IMR-90 (cell line): ENCODE measurements at regions not wholly inside any gene's neighbourhood (a gene's known extent, or its start where the extent isn't known, plus 50 kb on each side); places are given as distances from the start of the nearest gene placed in this dataset.

Source experiments
- ATAC-seq: fragments of 200-7000 bp; cut with Tn5 transposase; 2 replicates; pipeline ENCODE4 v1.9.1; 2020; ENCODE audit warnings: low read depth, mild to moderate bottlenecking, moderate library complexity
- BruUV-seq: library from RNA; stranded (reverse); fragments of 400-500 nt; replicated peaks from 2 replicates; lab custom pipeline; 2021; lab: Mats Ljungman, UMichigan
- CTCF ChIA-PET: fragments of 300-600 bp; formaldehyde crosslinking; extraction: SDS; loops from one replicate; lab custom pipeline; 2021; ENCODE audit warnings: antibody characterized with exemption; lab: Yijun Ruan, JAX
- POLR2A ChIA-PET: fragments of 300-600 bp; sonication (Branson Sonifier 250); formaldehyde crosslinking; loops from one replicate; lab custom pipeline; 2022; ENCODE audit warnings: antibody characterized with exemption; ENCODE audit not compliant: unreplicated experiment; lab: Charles Lee
- DNase-seq: peaks from one replicate; pipeline ENCODE4 v3.0.0; 2013
- H2AFZ ChIP-seq: replicated peaks from 2 replicates; pipeline ENCODE3; 2013; ENCODE audit warnings: low read length, mild to moderate bottlenecking; ENCODE audit not compliant: poor library complexity
- H2AK5ac ChIP-seq: 2 replicates; pipeline ENCODE4 v1.6.1; 2013; ENCODE audit warnings: low read depth, low read length, inconsistent platforms
- H2AK9ac ChIP-seq: replicated peaks from 2 replicates; pipeline ENCODE3; 2013; ENCODE audit warnings: mild to moderate bottlenecking, low read depth, low read length, moderate library complexity; ENCODE audit not compliant: poor library complexity
- H2BK120ac ChIP-seq: 2 replicates; pipeline ENCODE4 v1.6.1; 2013; ENCODE audit warnings: low read depth, low read length, inconsistent platforms
- H2BK15ac ChIP-seq: 3 replicates; pipeline ENCODE4 v1.6.1; 2013; ENCODE audit warnings: low read depth, low read length, inconsistent platforms
- H2BK20ac ChIP-seq: 2 replicates; pipeline ENCODE4 v1.6.1; 2013; ENCODE audit warnings: low read depth, mild to moderate bottlenecking, inconsistent platforms, low read length, moderate library complexity
- H2BK5ac ChIP-seq: 2 replicates; pipeline ENCODE4 v1.6.1; 2013; ENCODE audit warnings: mild to moderate bottlenecking, low read depth, low read length, inconsistent platforms; ENCODE audit not compliant: poor library complexity, severe bottlenecking
- H3K14ac ChIP-seq: replicated peaks from 2 replicates; pipeline ENCODE4 v1.6.1; 2013; ENCODE audit warnings: low read depth, low read length, inconsistent platforms
- H3K18ac ChIP-seq: 2 replicates; pipeline ENCODE4 v1.6.1; 2013; ENCODE audit warnings: low read depth, low read length, control low read depth
- H3K23ac ChIP-seq: 2 replicates; pipeline ENCODE4 v1.6.1; 2013; ENCODE audit warnings: low read depth, low read length, inconsistent platforms
- H3K27ac ChIP-seq: 2 replicates; pipeline ENCODE4 v1.5.1; 2013; ENCODE audit warnings: mild to moderate bottlenecking, control low read depth, low read length; ENCODE audit not compliant: insufficient read depth
- H3K27me3 ChIP-seq: 2 replicates; pipeline ENCODE4 v1.6.1; 2013; ENCODE audit warnings: low read length; ENCODE audit not compliant: control insufficient read depth, insufficient read depth
- H3K36me3 ChIP-seq: 2 replicates; pipeline ENCODE4 v1.6.1; 2013; ENCODE audit warnings: low read length, mixed read lengths; ENCODE audit not compliant: control insufficient read depth, insufficient read depth
- H3K4ac ChIP-seq: 2 replicates; pipeline ENCODE4 v1.6.1; 2013; ENCODE audit warnings: low read depth, low read length, inconsistent platforms
- H3K4me1 ChIP-seq: 2 replicates; pipeline ENCODE4 v1.6.1; 2013; ENCODE audit warnings: low read length, mixed read lengths; ENCODE audit not compliant: control insufficient read depth, insufficient read depth
- H3K4me2 ChIP-seq: 2 replicates; pipeline ENCODE4 v1.6.1; 2013; ENCODE audit warnings: low read depth, mild to moderate bottlenecking, control low read depth, low read length, moderate library complexity
- H3K4me3 ChIP-seq: 2 replicates; pipeline ENCODE4 v1.5.1; 2013; ENCODE audit warnings: low read depth, mild to moderate bottlenecking, control low read depth, low read length, moderate library complexity; ENCODE audit not compliant: insufficient read depth
- H3K56ac ChIP-seq: 2 replicates; pipeline ENCODE4 v1.6.1; 2013; ENCODE audit warnings: low read length, inconsistent platforms; ENCODE audit not compliant: insufficient read depth; ENCODE audit errors: extremely low read depth
- H3K79me1 ChIP-seq, 2 experiments: 2 replicates each; pipeline ENCODE4 v1.6.1; 2013; ENCODE audit warnings: low read length in 2 of 2, inconsistent platforms in 1 of 2, low read depth in 1 of 2
- H3K9ac ChIP-seq: 2 replicates; pipeline ENCODE4 v1.6.1; 2013; ENCODE audit warnings: low read depth, low read length, control low read depth
- H3K9me1 ChIP-seq: 2 replicates; pipeline ENCODE4 v1.6.1; 2013; ENCODE audit warnings: low read length, inconsistent platforms; ENCODE audit not compliant: insufficient read depth
- H3K9me3 ChIP-seq: 2 replicates; pipeline ENCODE4 v1.6.1; 2013; ENCODE audit warnings: low read length; ENCODE audit not compliant: control insufficient read depth, insufficient read depth
- H4K20me1 ChIP-seq: 2 replicates; pipeline ENCODE4 v1.6.1; 2013; ENCODE audit warnings: low read length, inconsistent platforms; ENCODE audit not compliant: insufficient read depth
- H4K5ac ChIP-seq: 2 replicates; pipeline ENCODE4 v1.6.1; 2013; ENCODE audit warnings: mild to moderate bottlenecking, low read depth, low read length, control low read depth
- H4K8ac ChIP-seq, 2 experiments: 2 replicates each; pipeline ENCODE4 v1.6.1; 2013; ENCODE audit warnings: low read depth in 2 of 2, low read length in 2 of 2, control low read depth in 1 of 2, inconsistent platforms in 1 of 2
- H4K91ac ChIP-seq: 2 replicates; pipeline ENCODE4 v1.6.1; 2013; ENCODE audit warnings: low read depth, low read length, inconsistent platforms; ENCODE audit not compliant: insufficient read depth
- NFE2L2 ChIP-seq: fragments of 150-350 bp; IDR thresholded peaks from 2 replicates; pipeline ENCODE4 v1.6.1; 2016; ENCODE audit warnings: low read depth, mild to moderate bottlenecking, low read length
- USF2 ChIP-seq: fragments of 150-350 bp; IDR thresholded peaks from 2 replicates; pipeline ENCODE4 v1.6.1; 2017; ENCODE audit warnings: mild to moderate bottlenecking, antibody characterized with exemption, low read length, low read depth
- WGBS, 2 experiments: methylation state at CpG; one replicate each; pipeline versions ENCODE4 v1.1.5 to v1.1.7; 2013; ENCODE audit warnings: missing lambda C conversion rate in 2 of 2; ENCODE audit not compliant: insufficient read length in 1 of 2; ENCODE audit errors: extremely low coverage in 2 of 2; 5-methylcytosine and 5-hydroxymethylcytosine counted together
- dilution Hi-C: fragments of 300-500 bp; cut with HindIII; formaldehyde crosslinking; loops from one replicate; pipeline ENCODE4 v1.14.3; 2018; ENCODE audit warnings: low sequenced_read_pairs; ENCODE audit not compliant: unreplicated experiment
- in situ Hi-C: fragments of 300-500 bp; cut with MboI; formaldehyde crosslinking; loops from 3 replicates; pipeline ENCODE4 v1.14.3; 2019; ENCODE audit warnings: low sequenced_read_pairs, inconsistent platforms, mixed read lengths
- intact Hi-C: fragments of 100-400 bp; cut with micrococcal nuclease; formaldehyde crosslinking; loops from 2 replicates; pipeline ENCODE4 v1.10.0; 2022

GRCh38 chr1:244952940-244953339 is 88.6 kb upstream of the HNRNPU start:
- Histone ChIP-seq H2BK20ac (no peak overlapping the region), H3K27ac (no peak overlapping the region), H2BK15ac (no peak overlapping the region), H3K56ac (no peak overlapping the region), H3K4me3 (no peak overlapping the region), H2BK120ac (no peak overlapping the region), H3K18ac (no peak overlapping the region), H3K36me3 (no peaks in the 10 kb centered on the region), H4K8ac (no peak overlapping the region), H3K9me3 (no peaks in the 10 kb centered on the region), H3K9me1 (no peaks in the 10 kb centered on the region), H2BK5ac (no peak overlapping the region), H3K27me3 (no peaks in the 10 kb centered on the region), H2AFZ (no peak overlapping the region), H3K23ac (no peak overlapping the region), H4K5ac (no peak overlapping the region), H3K14ac (no peak overlapping the region), H2AK5ac (no peak overlapping the region), H3K4ac (no peak overlapping the region), H3K4me1 (no peaks in the 10 kb centered on the region), H3K9ac (no peak overlapping the region), H4K91ac (no peak overlapping the region), H3K79me1 (no peaks in the 10 kb centered on the region), H3K4me2 (no peak overlapping the region), H2AK9ac (no peak overlapping the region), H4K20me1 (no peaks in the 10 kb centered on the region)
- intact Hi-C loops (no loop called here), in situ Hi-C loops (no loop called here), dilution Hi-C loops (no loop called here)
- CTCF ChIA-PET = interaction anchor here (1.1 kb wide), 1 partner anchor 90 kb away, joined by 3 read pairs; no protein-coding TSS in a partner anchor
- no peak for DNase-seq
- no peak for ATAC-seq
- TF ChIP-seq NFE2L2 = no peak
- TF ChIP-seq USF2 = no peak
- 100% methylated on average over 1 of the region's 8 CpGs; no CpG with 5 or more reads in 1 of the 2 experiments for WGBS, 2 experiments
- BruUV-seq = no TSS peak
- POLR2A ChIA-PET = no interaction called here
